ENCODE measurements at regions not wholly inside any gene's neighbourhood (a gene's known extent, or its start where the extent isn't known, plus 50 kb on each side); places are given as distances from the start of the nearest gene placed in this dataset.
"Not testable (repeated sequence)": the region's sequence is repeated elsewhere in the genome, so short reads cannot be mapped to it uniquely, and the experiment has no call there.

- no peak for DNase-seq (ENCODE audit: low spot score)
These were observed 852.8 kb upstream of the CTNND2 start for GRCh38 chr5:12757035-12757434.

GRCh38 chr5:12745537-12745936, 841.3 kb upstream of the CTNND2 start:
- DNase-seq (ENCODE audit: low spot score) = no peak

- DNase-seq (ENCODE audit: low spot score) = no peak
These were observed 839.3 kb upstream of the CTNND2 start for GRCh38 chr5:12743582-12743981.

- DNase-seq (ENCODE audit: low spot score) = no peak
These were observed 826.1 kb upstream of the CTNND2 start for GRCh38 chr5:12730354-12730753.

GRCh38 chr5:12716664-12717063, 812.4 kb upstream of the CTNND2 start:
- no peak for DNase-seq (ENCODE audit: low spot score)

- DNase-seq (ENCODE audit: low spot score) = no peak
These were observed 803.3 kb upstream of the CTNND2 start for GRCh38 chr5:12707560-12707959.

- DNase-seq (ENCODE audit: low spot score) = no peak
These were observed 800.7 kb upstream of the CTNND2 start for GRCh38 chr5:12704955-12705354.

GRCh38 chr5:12703254-12703653, 799.0 kb upstream of the CTNND2 start:
- no peak for DNase-seq (ENCODE audit: low spot score)

- no peak for DNase-seq (ENCODE audit: low spot score)
These were observed 791.4 kb upstream of the CTNND2 start for GRCh38 chr5:12695651-12696050.

GRCh38 chr5:12691330-12691729, 787.1 kb upstream of the CTNND2 start:
- no peak for DNase-seq (ENCODE audit: low spot score)

- DNase-seq (ENCODE audit: low spot score) = no peak
These were observed 786.1 kb upstream of the CTNND2 start for GRCh38 chr5:12690361-12690760.

- DNase-seq (ENCODE audit: low spot score) = peak; percentile 9
These were observed 779.0 kb upstream of the CTNND2 start for GRCh38 chr5:12683249-12683648.

- DNase-seq (ENCODE audit: low spot score) = no peak
These were observed 775.5 kb upstream of the CTNND2 start for GRCh38 chr5:12679731-12680130.

GRCh38 chr5:12675959-12676358, 771.7 kb upstream of the CTNND2 start:
- no peak for DNase-seq (ENCODE audit: low spot score)

GRCh38 chr5:12672141-12672540, 767.9 kb upstream of the CTNND2 start:
- no peak for DNase-seq (ENCODE audit: low spot score)

GRCh38 chr5:12669326-12669725, 765.1 kb upstream of the CTNND2 start:
- no peak for DNase-seq (ENCODE audit: low spot score)

- DNase-seq (ENCODE audit: low spot score) = no peak
These were observed 764.3 kb upstream of the CTNND2 start for GRCh38 chr5:12668564-12668963.

GRCh38 chr5:12667818-12668217, 763.6 kb upstream of the CTNND2 start:
- not testable (repeated sequence) for DNase-seq (ENCODE audit: low spot score)

GRCh38 chr5:12665772-12666171, 761.5 kb upstream of the CTNND2 start:
- not testable (repeated sequence) for DNase-seq (ENCODE audit: low spot score)

- DNase-seq (ENCODE audit: low spot score) = no peak
These were observed 758.5 kb upstream of the CTNND2 start for GRCh38 chr5:12662545-12663314.

- DNase-seq (ENCODE audit: low spot score) = no peak
These were observed 757.5 kb upstream of the CTNND2 start for GRCh38 chr5:12661617-12662370.

GRCh38 chr5:12660279-12661107, 756.2 kb upstream of the CTNND2 start:
- DNase-seq (ENCODE audit: low spot score) = not testable (repeated sequence)

GRCh38 chr5:12659686-12660085, 755.4 kb upstream of the CTNND2 start:
- DNase-seq (ENCODE audit: low spot score) = no peak
